Activated naive CD4-positive, alpha-beta T cell treated with anti-CD3 and anti-CD28 coated beads, Interleukin-2, amount 10 ng/mL, durations not matched to agents 7 days and 5 days (primary cell): ENCODE measurements at regions not wholly inside any gene's neighbourhood (a gene's known extent, or its start where the extent isn't known, plus 50 kb on each side); places are given as distances from the start of the nearest gene placed in this dataset.

ENCODE experiments used
- CTCF ChIA-PET: fragments of 350-600 bp; sonication (Branson Sonifier 250); formaldehyde crosslinking; loops from one replicate; lab custom pipeline; 2021; ENCODE audit warnings: antibody characterized with exemption; lab: Charles Lee
- DNase-seq: peaks from one replicate; pipeline ENCODE4 v3.0.0-alpha.2; 2020
- H3K27ac Mint-ChIP-seq: one replicate; pipeline ENCODE4 v1.8.0; 2021; ENCODE audit warnings: mild to moderate bottlenecking, moderate library complexity, mixed read lengths
- H3K27me3 Mint-ChIP-seq: one replicate; pipeline ENCODE4 v1.8.0; 2021; ENCODE audit warnings: mild to moderate bottlenecking, mixed read lengths
- H3K36me3 Mint-ChIP-seq: one replicate; pipeline ENCODE4 v1.8.0; 2021; ENCODE audit warnings: mixed read lengths
- H3K4me1 Mint-ChIP-seq: one replicate; pipeline ENCODE4 v1.8.0; 2021; ENCODE audit warnings: mixed read lengths
- H3K4me3 Mint-ChIP-seq: one replicate; pipeline ENCODE4 v1.8.0; 2021; ENCODE audit warnings: mild to moderate bottlenecking, moderate library complexity, mixed read lengths
- H3K9me3 Mint-ChIP-seq: one replicate; pipeline ENCODE4 v1.8.0; 2021; ENCODE audit warnings: mixed read lengths

DNA sequence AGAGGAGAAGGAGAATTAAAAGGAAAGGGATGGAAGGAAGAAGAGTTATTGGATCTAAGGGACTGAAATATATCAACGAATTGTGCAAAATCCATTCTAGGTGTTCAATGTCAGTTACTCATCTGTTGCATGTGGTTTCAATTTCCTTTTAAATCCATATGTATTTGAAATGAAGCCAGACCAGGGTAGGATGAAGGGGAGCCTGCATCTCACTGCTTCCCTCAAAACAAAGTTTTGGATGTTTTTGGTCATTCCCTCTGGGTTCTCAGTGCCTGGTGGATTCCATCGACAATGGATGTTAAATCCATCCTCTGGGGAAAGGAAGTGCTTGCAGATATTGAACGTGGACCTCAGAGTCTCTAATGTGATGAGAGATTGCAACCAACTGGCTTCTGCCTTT is 103.5 kb upstream of the XYLT1 start:
- no peak for DNase-seq
- H3K4me1 Mint-ChIP-seq = no peaks in the 10 kb centered on the region
- H3K4me3 Mint-ChIP-seq = no peak overlapping the region
- no peaks in the 10 kb centered on the region for H3K36me3 Mint-ChIP-seq
- H3K9me3 Mint-ChIP-seq = no peaks in the 10 kb centered on the region
- no peak overlapping the region for H3K27ac Mint-ChIP-seq
- CTCF ChIA-PET = no interaction called here
- peaks cover 3% of the 10 kb centered on the region for H3K27me3 Mint-ChIP-seq

DNA sequence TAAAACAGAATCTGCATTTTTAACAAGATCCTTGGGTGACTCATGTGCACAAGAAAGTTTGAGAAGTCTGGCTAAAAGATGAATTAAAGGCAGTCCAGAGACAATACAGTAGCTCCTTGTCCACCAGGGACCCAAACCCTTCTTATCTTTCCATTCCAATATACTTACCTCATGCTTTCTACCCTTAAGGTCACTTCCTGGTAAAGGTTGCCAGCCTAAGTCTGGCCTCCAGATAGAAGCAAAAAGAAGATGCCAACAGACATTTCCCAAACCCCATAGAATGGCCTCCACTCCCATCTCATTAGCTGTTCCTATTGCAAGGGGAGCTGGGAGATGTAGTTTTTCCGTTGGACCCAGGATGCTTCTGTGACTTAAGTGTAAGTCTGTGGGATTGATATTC is 101.4 kb upstream of the XYLT1 start:
- Mint-ChIP-seq H3K27ac (no peak overlapping the region), H3K4me1 (no peaks in the 10 kb centered on the region), H3K27me3 (no peaks in the 10 kb centered on the region), H3K36me3 (no peaks in the 10 kb centered on the region), H3K4me3 (no peak overlapping the region), H3K9me3 (no peaks in the 10 kb centered on the region)
- DNase-seq = no peak
- CTCF ChIA-PET = no interaction called here

DNA sequence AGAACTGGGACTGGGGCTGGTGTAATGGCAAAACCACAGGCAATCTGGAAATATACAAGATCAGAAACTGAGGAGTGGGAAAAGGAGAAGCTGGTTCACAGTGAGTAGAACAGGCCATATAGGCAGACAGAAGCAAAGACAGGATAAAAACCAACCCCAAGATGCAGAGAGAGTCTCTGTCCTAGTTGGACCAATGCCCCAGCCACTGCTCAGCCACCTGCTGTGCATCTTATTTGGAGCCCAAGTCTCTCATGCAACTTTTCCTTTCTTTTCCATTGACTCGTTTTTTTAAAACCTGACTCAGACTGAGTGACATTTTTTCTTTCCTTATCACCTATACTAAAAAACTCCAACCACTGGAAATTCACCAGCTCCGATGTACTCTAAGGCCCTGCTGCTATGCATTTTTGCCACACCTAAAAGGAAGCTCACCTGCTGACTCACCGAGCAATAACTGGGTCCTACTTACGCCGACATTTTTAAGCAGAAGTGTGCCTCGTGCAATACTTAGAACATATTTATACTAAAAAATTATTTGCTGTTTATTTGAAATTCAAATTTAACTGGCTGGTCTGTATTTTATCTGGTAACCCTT is 100.8 kb upstream of the XYLT1 start:
- CTCF ChIA-PET = no interaction called here
- no peak for DNase-seq
- Mint-ChIP-seq H3K4me1 (no peaks in the 10 kb centered on the region), H3K4me3 (no peak overlapping the region), H3K36me3 (no peaks in the 10 kb centered on the region), H3K27ac (no peak overlapping the region), H3K27me3 (no peaks in the 10 kb centered on the region), H3K9me3 (no peaks in the 10 kb centered on the region)

DNA sequence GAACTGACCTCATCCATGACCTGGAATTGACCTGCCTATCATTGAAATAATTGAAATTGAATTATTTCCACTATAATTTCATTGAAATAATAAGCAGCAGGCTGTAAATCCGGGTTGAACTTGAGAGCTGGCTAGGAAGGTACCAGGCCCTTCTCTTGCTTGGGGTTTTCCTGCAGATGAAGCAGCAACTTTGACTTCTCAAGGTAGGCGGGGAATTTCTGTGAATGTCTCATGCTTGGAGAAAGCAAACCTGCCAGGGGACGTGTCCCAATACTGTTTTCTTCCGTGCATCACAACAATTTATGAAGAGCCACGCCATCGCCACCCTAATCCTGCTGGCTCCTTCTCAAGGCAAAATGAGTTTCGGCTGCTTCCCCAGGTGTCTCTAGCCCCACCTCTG is 97.5 kb upstream of the XYLT1 start:
- H3K36me3 Mint-ChIP-seq = no peaks in the 10 kb centered on the region
- H3K27ac Mint-ChIP-seq = no peak overlapping the region
- CTCF ChIA-PET = no interaction called here
- H3K4me1 Mint-ChIP-seq = no peaks in the 10 kb centered on the region
- H3K9me3 Mint-ChIP-seq = no peaks in the 10 kb centered on the region
- no peak overlapping the region for H3K4me3 Mint-ChIP-seq
- H3K27me3 Mint-ChIP-seq = no peaks in the 10 kb centered on the region
- no peak for DNase-seq

DNA sequence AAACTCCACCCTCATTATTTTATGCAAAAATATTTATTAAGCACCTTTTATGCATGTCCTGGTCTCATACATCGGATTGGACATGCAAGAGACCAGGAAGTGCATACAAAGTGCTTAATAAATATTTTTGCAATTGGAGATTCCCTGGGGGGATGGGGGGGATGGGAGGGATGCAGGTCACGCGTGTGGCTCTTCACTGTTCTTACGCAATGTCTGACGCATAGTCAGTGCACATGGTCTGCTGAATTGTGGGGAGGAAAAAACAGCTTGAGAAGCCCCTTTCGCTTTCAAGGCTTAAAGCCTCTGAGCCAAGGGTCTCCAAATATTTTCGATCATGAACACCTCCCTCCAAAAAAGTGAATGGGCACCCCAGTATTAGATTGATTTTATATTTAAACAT is 96.7 kb upstream of the XYLT1 start:
- H3K9me3 Mint-ChIP-seq = no peaks in the 10 kb centered on the region
- no peaks in the 10 kb centered on the region for H3K36me3 Mint-ChIP-seq
- H3K4me3 Mint-ChIP-seq = no peak overlapping the region
- no peaks in the 10 kb centered on the region for H3K27me3 Mint-ChIP-seq
- H3K4me1 Mint-ChIP-seq = no peaks in the 10 kb centered on the region
- no peak overlapping the region for H3K27ac Mint-ChIP-seq
- CTCF ChIA-PET = interaction anchor here (0.7 kb wide), 1 partner anchor 8 kb away, joined by 3 read pairs; no protein-coding TSS in a partner anchor
- DNase-seq = no peak

DNA sequence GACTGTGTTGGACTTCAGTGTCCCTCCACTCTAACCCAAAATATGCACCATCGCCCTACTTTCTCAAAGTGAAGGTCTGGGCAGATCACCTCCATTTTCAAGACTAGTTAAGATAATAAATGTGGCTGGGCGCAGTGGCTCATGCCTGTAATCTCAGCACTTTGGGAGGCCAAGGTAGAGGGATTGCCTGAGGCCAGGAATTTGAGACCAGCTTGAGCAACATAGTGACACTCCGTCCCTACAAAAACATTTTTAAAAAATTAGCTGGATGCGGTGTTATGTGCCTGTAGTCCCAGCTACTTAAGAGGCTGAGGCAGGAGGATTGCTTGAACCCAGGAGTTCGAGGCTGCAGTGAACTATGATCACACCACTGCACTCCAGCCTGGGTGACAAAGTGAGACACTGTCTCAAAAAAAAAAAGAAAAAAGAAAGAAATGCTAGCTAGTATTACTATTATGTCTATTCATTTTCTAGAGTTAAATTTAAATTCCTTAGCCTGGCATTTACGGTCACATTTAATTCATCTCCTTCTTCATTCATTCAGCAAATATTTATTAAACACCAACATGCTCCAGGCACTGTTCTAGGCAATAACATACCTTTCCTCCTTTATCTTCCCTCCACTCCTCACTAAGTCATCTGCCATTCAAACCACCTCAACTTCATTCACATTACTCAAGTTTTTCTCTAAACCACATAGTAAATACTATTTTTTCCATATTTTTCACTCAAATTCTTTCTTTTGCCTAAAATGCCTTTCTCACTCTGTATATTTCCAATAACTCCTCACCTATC is 96.1 kb upstream of the XYLT1 start:
- Mint-ChIP-seq H3K27me3 (no peaks in the 10 kb centered on the region), H3K4me1 (no peaks in the 10 kb centered on the region), H3K27ac (no peak overlapping the region), H3K4me3 (no peak overlapping the region), H3K9me3 (no peaks in the 10 kb centered on the region), H3K36me3 (no peaks in the 10 kb centered on the region)
- CTCF ChIA-PET = interaction anchor here (0.7 kb wide), 1 partner anchor 7 kb away, joined by 3 read pairs; no protein-coding TSS in a partner anchor
- no peak for DNase-seq

DNA sequence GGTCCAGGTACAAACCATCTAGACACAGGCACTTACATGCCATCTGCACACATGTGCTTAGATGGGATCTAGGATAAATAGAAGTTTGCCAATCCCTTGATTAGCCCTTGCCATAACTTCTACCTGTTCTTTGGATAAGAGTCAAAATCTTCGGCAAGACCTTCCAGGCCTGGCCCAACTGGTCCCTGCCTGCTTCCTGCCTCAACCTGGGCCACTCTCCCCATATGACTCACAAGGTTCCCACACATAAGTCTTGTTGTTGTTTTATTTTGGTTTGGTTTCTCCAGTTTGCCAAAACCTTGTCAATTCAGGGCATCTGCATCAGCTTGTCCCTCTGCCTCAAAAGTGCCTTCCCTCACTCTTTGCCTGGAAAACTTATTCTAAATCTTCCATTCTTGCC is 95.3 kb upstream of the XYLT1 start:
- CTCF ChIA-PET = no interaction called here
- no peaks in the 10 kb centered on the region for H3K36me3 Mint-ChIP-seq
- H3K27me3 Mint-ChIP-seq = peaks cover 5% of the 10 kb centered on the region
- no peak overlapping the region for H3K27ac Mint-ChIP-seq
- no peak overlapping the region for H3K4me3 Mint-ChIP-seq
- H3K9me3 Mint-ChIP-seq = no peaks in the 10 kb centered on the region
- H3K4me1 Mint-ChIP-seq = no peaks in the 10 kb centered on the region
- DNase-seq = no peak

DNA sequence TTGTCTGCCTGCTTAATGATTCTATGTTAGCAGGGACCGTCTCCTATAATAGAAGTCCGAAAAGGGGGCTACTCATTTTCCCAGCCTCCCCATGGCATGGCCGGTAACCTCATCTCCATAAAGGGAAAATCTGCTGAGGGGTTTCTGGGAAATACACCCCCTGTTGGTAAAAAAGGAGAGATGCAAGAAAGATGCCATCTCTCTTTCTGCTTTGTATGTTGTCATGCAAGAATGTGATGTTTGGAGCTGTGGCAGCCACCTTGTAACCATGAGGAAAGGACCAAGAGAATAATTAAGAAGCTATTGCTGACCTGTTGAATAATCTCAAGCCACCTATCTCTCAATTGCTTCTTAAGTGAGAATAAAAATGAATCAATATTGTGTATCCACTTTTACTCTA is 94.8 kb upstream of the XYLT1 start:
- Mint-ChIP-seq H3K9me3 (no peaks in the 10 kb centered on the region), H3K4me3 (no peak overlapping the region), H3K4me1 (no peaks in the 10 kb centered on the region), H3K27ac (no peak overlapping the region), H3K27me3 (peaks cover 7% of the 10 kb centered on the region), H3K36me3 (no peaks in the 10 kb centered on the region)
- CTCF ChIA-PET = interaction anchor here (0.7 kb wide), 1 partner anchor 680 kb away, joined by 3 read pairs; no protein-coding TSS in a partner anchor
- DNase-seq = no peak

DNA sequence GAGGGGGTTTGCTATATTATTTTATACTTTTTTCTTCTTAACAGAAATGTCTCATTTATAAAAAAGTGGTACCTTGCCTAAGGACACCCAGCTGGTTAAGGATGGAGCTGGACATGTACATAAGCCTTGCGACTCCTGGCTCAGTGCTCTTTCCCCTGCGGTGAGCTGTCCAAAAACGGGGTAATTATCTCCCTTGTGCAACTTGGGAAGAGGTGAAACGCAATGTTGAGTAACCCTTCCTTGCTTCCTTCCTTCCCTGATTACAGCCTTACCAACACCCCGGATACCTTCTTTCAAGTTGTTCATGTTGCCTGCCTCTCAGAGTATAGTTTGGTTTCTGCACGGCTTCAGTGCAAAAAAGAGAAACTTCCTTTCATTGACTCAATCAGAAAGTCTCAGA is 94.1 kb upstream of the XYLT1 start:
- Mint-ChIP-seq H3K36me3 (no peaks in the 10 kb centered on the region), H3K4me3 (no peak overlapping the region), H3K27me3 (peaks cover 7% of the 10 kb centered on the region), H3K4me1 (no peaks in the 10 kb centered on the region), H3K9me3 (no peaks in the 10 kb centered on the region), H3K27ac (no peak overlapping the region)
- CTCF ChIA-PET = no interaction called here
- no peak for DNase-seq

DNA sequence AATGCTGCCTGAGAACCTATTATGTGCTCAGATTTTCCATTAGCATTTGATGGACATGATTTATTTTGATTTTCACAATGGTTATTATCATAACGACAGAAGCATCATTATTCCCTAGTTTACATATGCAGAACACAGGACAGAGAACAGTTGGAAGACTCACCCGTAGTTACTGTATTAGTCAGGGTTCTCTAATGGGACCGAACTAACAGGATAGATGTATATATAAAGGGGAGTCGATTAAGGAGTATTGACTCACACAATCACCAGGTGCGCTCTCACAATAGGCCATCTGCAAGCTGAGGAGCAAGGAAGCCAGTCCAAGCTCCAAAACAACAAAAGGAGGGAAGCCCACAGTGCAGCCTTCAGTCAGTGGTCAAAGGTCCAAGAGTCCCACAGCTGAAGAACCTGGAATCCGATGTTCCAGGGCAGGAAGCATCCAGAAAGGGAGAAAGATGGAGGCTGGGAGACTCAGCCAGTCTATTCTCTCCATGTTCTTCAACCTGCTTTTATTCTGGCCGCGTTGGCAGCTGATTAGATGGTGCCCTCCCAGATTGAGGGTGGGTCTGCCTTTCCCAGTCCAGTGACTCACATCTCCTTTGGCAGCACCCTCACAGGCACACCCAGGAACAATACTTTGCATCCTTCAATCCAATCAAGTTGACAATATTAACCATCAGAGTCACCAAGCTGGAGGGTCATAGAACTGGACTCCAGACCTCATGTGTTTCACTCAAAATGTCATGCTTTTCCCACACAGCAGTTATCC is 92.7 kb upstream of the XYLT1 start:
- H3K27me3 Mint-ChIP-seq = peaks cover 10% of the 10 kb centered on the region
- H3K9me3 Mint-ChIP-seq = no peaks in the 10 kb centered on the region
- H3K4me3 Mint-ChIP-seq = no peak overlapping the region
- H3K27ac Mint-ChIP-seq = no peak overlapping the region
- CTCF ChIA-PET = no interaction called here
- no peak for DNase-seq
- H3K36me3 Mint-ChIP-seq = no peaks in the 10 kb centered on the region
- H3K4me1 Mint-ChIP-seq = no peaks in the 10 kb centered on the region

DNA sequence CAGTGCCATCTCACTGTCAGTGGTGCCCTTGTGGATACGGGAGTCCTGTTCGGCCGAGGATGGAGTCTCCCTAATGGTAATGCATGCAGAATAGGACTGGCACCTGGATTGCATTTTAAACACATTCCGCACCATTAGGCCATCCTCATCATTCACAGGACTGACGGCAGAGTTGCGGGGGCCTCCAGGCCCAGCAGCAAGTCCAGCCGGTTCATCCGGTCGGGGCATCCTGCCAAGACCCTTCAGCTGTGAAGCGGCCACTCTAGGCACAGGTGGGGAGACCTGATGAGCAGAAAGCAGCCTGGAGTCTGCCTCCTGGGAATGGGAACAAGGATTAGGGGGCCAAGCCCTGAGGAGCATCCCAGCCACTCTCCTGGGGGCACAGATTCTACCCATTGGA is 90.3 kb upstream of the XYLT1 start:
- Mint-ChIP-seq H3K27ac (no peak overlapping the region), H3K36me3 (no peaks in the 10 kb centered on the region), H3K4me3 (no peak overlapping the region), H3K27me3 (peaks cover 17% of the 10 kb centered on the region), H3K9me3 (no peaks in the 10 kb centered on the region), H3K4me1 (no peaks in the 10 kb centered on the region)
- DNase-seq = no peak
- CTCF ChIA-PET = no interaction called here

DNA sequence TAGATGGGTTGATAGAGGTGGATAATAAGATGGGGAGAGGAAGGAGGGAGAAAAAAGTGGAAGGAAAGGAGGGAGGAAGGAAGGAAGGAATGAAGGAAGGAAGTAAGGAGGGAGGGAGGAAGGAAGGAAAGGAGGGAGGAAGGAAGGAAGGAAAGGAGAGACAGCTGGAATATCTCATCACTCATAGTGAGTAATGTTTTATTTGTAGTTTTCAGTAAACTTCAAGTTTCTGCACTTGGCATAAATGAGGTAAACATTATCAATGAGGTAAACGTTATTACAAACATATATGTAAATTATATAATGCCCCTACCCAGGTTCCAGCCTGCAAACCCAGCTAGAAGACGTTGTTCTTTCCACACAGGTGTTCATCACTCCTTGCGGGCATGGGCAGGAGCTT is 89.8 kb upstream of the XYLT1 start:
- no peak overlapping the region for H3K4me3 Mint-ChIP-seq
- no peaks in the 10 kb centered on the region for H3K36me3 Mint-ChIP-seq
- no peak overlapping the region for H3K27ac Mint-ChIP-seq
- no peaks in the 10 kb centered on the region for H3K4me1 Mint-ChIP-seq
- CTCF ChIA-PET = no interaction called here
- no peak for DNase-seq
- peaks cover 17% of the 10 kb centered on the region for H3K27me3 Mint-ChIP-seq
- no peaks in the 10 kb centered on the region for H3K9me3 Mint-ChIP-seq

DNA sequence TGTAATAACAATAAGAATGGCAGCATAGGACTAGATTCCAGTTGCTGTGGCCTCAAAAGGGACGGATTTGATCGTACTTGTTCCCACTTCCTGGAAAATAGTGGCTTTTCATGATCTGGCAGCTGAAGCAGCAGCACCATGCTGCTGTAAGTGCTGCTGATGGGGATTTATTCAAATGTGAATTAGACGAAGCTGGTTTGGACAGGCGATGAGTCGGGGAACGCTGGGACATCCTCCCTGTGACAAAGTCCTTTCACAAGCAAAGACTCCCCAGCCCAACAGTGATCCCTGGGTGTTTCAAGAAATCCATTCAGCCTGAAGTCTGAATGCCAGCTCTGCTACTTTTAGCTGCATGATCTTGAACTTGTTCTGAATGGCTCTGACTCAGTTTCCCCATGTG is 88.6 kb upstream of the XYLT1 start:
- H3K27me3 Mint-ChIP-seq = peaks cover 17% of the 10 kb centered on the region
- CTCF ChIA-PET = interaction anchor here (0.6 kb wide), 1 partner anchor 8 kb away, joined by 3 read pairs; no protein-coding TSS in a partner anchor
- H3K36me3 Mint-ChIP-seq = no peaks in the 10 kb centered on the region
- H3K9me3 Mint-ChIP-seq = no peaks in the 10 kb centered on the region
- no peaks in the 10 kb centered on the region for H3K4me1 Mint-ChIP-seq
- no peak for DNase-seq
- H3K27ac Mint-ChIP-seq = no peak overlapping the region
- no peak overlapping the region for H3K4me3 Mint-ChIP-seq

DNA sequence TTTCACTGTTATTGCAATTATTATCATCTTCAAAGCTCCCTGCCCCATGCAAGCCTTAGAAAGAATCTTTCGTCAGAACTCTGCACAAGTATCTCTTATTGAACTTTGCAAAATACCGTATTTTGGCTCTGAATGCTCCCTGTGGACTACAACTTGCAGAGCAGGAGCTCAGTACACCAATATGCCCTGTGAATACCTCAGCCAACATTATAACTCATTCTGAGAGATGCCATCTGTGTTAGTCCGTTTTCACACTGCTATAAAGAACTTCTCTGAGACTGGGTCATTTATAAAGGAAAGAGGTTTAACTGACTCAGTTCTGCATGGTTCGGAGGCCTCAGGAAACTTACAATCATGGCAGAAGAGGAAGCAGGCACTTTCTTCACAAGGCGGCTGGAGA is 87.2 kb upstream of the XYLT1 start:
- H3K27me3 Mint-ChIP-seq = peaks cover 17% of the 10 kb centered on the region
- H3K27ac Mint-ChIP-seq = no peak overlapping the region
- CTCF ChIA-PET = interaction anchor here (1.0 to 2.2 kb wide), 5 partner anchors 10 to 143 kb away, joined by 3 to 16 read pairs (median 6); no protein-coding TSS in a partner anchor
- H3K36me3 Mint-ChIP-seq = no peaks in the 10 kb centered on the region
- H3K4me3 Mint-ChIP-seq = no peak overlapping the region
- H3K4me1 Mint-ChIP-seq = no peaks in the 10 kb centered on the region
- no peaks in the 10 kb centered on the region for H3K9me3 Mint-ChIP-seq
- no peak for DNase-seq
